T-cell (primary cell): ENCODE measurements at regions not wholly inside any gene's neighbourhood (a gene's known extent, or its start where the extent isn't known, plus 50 kb on each side); places are given as distances from the start of the nearest gene placed in this dataset.
A peak's percentile ranks its signal among the peaks of the same experiment; 100 is the strongest.
"Not testable (repeated sequence)": the region's sequence is repeated elsewhere in the genome, so short reads cannot be mapped to it uniquely, and the experiment has no call there.

ENCODE experiments used
- ATAC-seq, 4 experiments: fragments of 200-7000 bp in 3 of 4; fragments of 150-1000 bp in 1 of 4; cut with Tn5 transposase; replicated peaks in 1 of 4; 1 replicate in 3 of 4; 2 replicates in 1 of 4; pipeline ENCODE4 v1.10.0; 2021; ENCODE audit warnings: moderate library complexity in 3 of 4, mild to moderate bottlenecking in 2 of 4, moderate number of reproducible peaks in 1 of 4
- CTCF ChIA-PET, 2 donors: fragments of 300-600 bp; sonication (Branson Sonifier 250); formaldehyde crosslinking; loops; one replicate each; lab custom pipeline; 2022; ENCODE audit warnings: antibody characterized with exemption in 2 of 2; lab: Charles Lee
- POLR2A ChIA-PET, 2 donors: fragments of 300-600 bp; sonication (Branson Sonifier 250); formaldehyde crosslinking; loops; one replicate each; lab custom pipeline; 2022; ENCODE audit warnings: antibody characterized with exemption in 2 of 2; lab: Charles Lee
- DNase-seq, 35 experiments: peaks; one replicate each; pipeline versions ENCODE4 v3.0.0 to v3.0.0-alpha.2; 2013 to 2023
- H3K27ac ChIP-seq: one replicate; pipeline ENCODE4 v1.5.1; 2013; ENCODE audit warnings: low read length
- H3K27me3 ChIP-seq, 2 experiments: replicated peaks in 1 of 2; 1 replicate in 1 of 2; 2 replicates in 1 of 2; pipeline versions ENCODE4 v1.6.1 to v1.7.0; 2013; ENCODE audit warnings: low read length in 1 of 2, mixed read lengths in 1 of 2; ENCODE audit not compliant: control insufficient read depth in 2 of 2, insufficient read depth in 2 of 2; ENCODE audit errors: extremely low read depth in 1 of 2
- H3K36me3 ChIP-seq, 2 donors: 1 replicate in 1 of 2; 2 replicates in 1 of 2; pipeline versions ENCODE4 v1.6.1 to v1.7.0; 2013; ENCODE audit warnings: low read length in 1 of 2; ENCODE audit not compliant: control insufficient read depth in 2 of 2, insufficient read depth in 1 of 2; ENCODE audit errors: extremely low read depth in 1 of 2
- H3K4me1 ChIP-seq, 2 experiments: 1 replicate in 1 of 2; 2 replicates in 1 of 2; pipeline versions ENCODE4 v1.6.1 to v1.7.0; 2013; ENCODE audit warnings: low read length in 2 of 2, mixed read lengths in 1 of 2; ENCODE audit not compliant: insufficient read depth in 2 of 2, control insufficient read depth in 1 of 2; ENCODE audit errors: extremely low read depth in 1 of 2
- H3K4me3 ChIP-seq, 2 donors: 1 replicate in 1 of 2; 2 replicates in 1 of 2; pipeline versions ENCODE4 v1.5.1 to v1.7.0; 2013; ENCODE audit warnings: mild to moderate bottlenecking in 2 of 2, low read length in 1 of 2, moderate library complexity in 1 of 2; ENCODE audit not compliant: control insufficient read depth in 1 of 2; ENCODE audit errors: extremely low read depth in 1 of 2
- H3K9me3 ChIP-seq: 2 replicates; pipeline ENCODE4 v1.7.0; 2013
- H3K27ac Mint-ChIP-seq, 2 donors: one replicate each; pipeline ENCODE4 v1.8.0; 2020 to 2021; ENCODE audit warnings: mild to moderate bottlenecking in 2 of 2, mixed read lengths in 2 of 2
- H3K27me3 Mint-ChIP-seq, 2 donors: one replicate each; pipeline ENCODE4 v1.8.0; 2021 to 2022; ENCODE audit warnings: mixed read lengths in 2 of 2
- H3K36me3 Mint-ChIP-seq: one replicate; pipeline ENCODE4 v1.8.0; 2021; ENCODE audit warnings: mixed read lengths
- H3K4me1 Mint-ChIP-seq, 3 donors: one replicate each; pipeline ENCODE4 v1.8.0; 2020 to 2022; ENCODE audit warnings: mixed read lengths in 3 of 3, mild to moderate bottlenecking in 1 of 3
- H3K4me3 Mint-ChIP-seq, 3 donors: one replicate each; pipeline ENCODE4 v1.8.0; 2020 to 2022; ENCODE audit warnings: mild to moderate bottlenecking in 3 of 3, mixed read lengths in 3 of 3, moderate library complexity in 3 of 3
- H3K9me3 Mint-ChIP-seq, 3 donors: one replicate each; pipeline ENCODE4 v1.8.0; 2020 to 2022; ENCODE audit warnings: mixed read lengths in 3 of 3
- WGBS: methylation state at CpG from one replicate; pipeline ENCODE4 v1.1.5; 2013; ENCODE audit warnings: missing lambda C conversion rate; ENCODE audit not compliant: insufficient coverage; 5-methylcytosine and 5-hydroxymethylcytosine counted together

- no peaks in the 10 kb centered on the region for H3K9me3 Mint-ChIP-seq
- Histone ChIP-seq H3K4me3 (no peak overlapping the region), H3K4me1 (peaks cover 0 to 13% of the 10 kb centered on the region in 2 experiments), H3K36me3 (no peaks in the 10 kb centered on the region), H3K9me3 (no peaks in the 10 kb centered on the region), H3K27me3 (peaks cover 0 to 44% of the 10 kb centered on the region in 2 experiments), H3K27ac (no peak overlapping the region)
- WGBS = 11% methylated on average over 1 of the region's 6 CpGs
- H3K4me3 Mint-ChIP-seq = no peak overlapping the region
- H3K36me3 Mint-ChIP-seq = no peaks in the 10 kb centered on the region
- ChIA-PET CTCF (interaction anchor here (0.6 to 3.2 kb wide), 12 partner anchors 9 to 594 kb away, joined by 3 to 48 read pairs (median 4); no protein-coding TSS in a partner anchor), POLR2A (interaction anchor here in 1 of 2 donors (1.0 kb wide), 1 partner anchor 374 kb away, joined by 3 read pairs; no protein-coding TSS in a partner anchor)
- DNase-seq (peak in 34 of 35 experiments; percentile 29 to 75 (median 60)), ATAC-seq (peak in 3 of 4 experiments; percentile 26 to 64 (median 42))
- H3K4me1 Mint-ChIP-seq = peaks cover 0 to 5% (median 4%) of the 10 kb centered on the region in 3 donors
- H3K27ac Mint-ChIP-seq = no peak overlapping the region
- peaks cover 12 to 35% of the 10 kb centered on the region in 2 donors for H3K27me3 Mint-ChIP-seq
Observed at GRCh38 chr13:27359199-27359821, 65.1 kb upstream of the GTF3A start.

DNA sequence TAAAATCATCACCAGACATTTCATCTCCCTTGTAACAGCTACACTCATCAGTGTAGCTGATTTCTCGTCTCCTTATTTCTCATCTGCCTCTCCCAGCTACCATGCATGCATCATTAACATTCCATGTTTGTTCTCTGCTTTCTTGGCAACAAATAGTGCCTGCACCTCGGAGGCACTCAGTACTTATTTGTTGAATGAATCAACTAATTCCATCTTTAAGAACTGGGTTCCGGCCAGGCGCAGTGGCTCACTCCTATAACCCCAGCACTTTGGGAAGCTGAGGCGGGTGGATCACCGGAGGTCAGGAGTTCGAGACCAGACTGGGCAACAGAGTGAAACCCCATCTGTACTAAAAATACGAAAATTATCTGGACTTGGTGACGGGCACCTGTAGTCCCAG lies 63.9 kb upstream of the GTF3A start:
- no peak overlapping the region for H3K4me3 Mint-ChIP-seq
- Histone ChIP-seq H3K9me3 (no peaks in the 10 kb centered on the region), H3K27ac (no peak overlapping the region), H3K4me3 (no peak overlapping the region), H3K36me3 (no peaks in the 10 kb centered on the region), H3K4me1 (peaks cover 0 to 13% of the 10 kb centered on the region in 2 experiments), H3K27me3 (peaks cover 0 to 46% of the 10 kb centered on the region in 2 experiments)
- no peaks in the 10 kb centered on the region for H3K36me3 Mint-ChIP-seq
- DNase-seq = no peak
- WGBS = 88% methylated on average over 5 of the region's 9 CpGs
- POLR2A ChIA-PET = no interaction called here
- ATAC-seq = no peak
- CTCF ChIA-PET = interaction anchor here (0.7 to 3.6 kb wide), 11 partner anchors 352 to 623 kb away, joined by 3 to 48 read pairs (median 3); no protein-coding TSS in a partner anchor
- H3K27me3 Mint-ChIP-seq = peaks cover 16 to 42% of the 10 kb centered on the region in 2 donors
- H3K27ac Mint-ChIP-seq = no peak overlapping the region
- H3K4me1 Mint-ChIP-seq = peaks cover 0 to 5% (median 4%) of the 10 kb centered on the region in 3 donors
- H3K9me3 Mint-ChIP-seq = no peaks in the 10 kb centered on the region

DNA sequence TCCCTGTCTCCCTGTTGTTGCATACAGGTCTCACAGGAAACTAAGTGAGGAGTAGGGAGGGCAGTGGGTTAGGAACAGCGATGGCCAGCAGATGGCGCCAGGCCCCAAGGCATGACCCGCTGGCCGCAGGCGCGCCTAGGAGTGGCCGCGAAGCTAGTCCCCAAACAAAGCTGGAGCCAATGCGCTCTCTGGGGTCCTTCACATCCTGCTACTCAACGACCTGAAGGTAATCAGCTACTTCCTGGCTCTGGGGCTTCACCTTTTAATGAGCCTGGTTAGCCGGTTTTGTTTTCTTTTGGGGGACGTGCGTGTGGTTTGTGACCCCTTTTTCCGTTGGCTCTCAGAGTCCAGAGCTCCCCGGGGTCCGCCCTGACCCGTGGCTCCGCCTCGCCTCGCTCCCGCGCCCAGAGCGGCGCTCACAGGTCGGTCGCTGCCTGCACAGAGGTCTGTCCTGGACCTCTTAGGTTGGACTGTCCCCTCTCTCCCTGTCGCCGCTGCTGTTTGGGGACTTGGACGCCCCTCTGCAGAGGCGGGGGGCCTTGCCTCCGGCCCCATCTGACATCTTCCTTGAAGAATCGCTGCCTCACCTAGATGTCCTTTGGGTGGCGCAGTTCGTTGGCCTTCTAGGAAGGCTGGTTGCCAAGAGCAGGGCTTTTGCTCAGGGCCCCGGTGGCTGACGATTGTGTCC lies 62.2 kb upstream of the GTF3A start:
- ATAC-seq (peak; percentile 91 to 95 (median 94)), DNase-seq (peak; percentile 37 to 86 (median 66))
- ChIA-PET POLR2A (interaction anchor here (0.5 to 0.6 kb wide), 2 partner anchors 71 to 377 kb away, joined by 3 to 8 read pairs; no protein-coding TSS in a partner anchor), CTCF (interaction anchor here (0.5 to 3.6 kb wide), 39 partner anchors 10 to 1434 kb away, joined by 3 to 42 read pairs (median 4); partner anchors contain the start of genes LNX2 (in 1 of the 2) and RASL11A (in 1 of the 2))
- H3K4me1 Mint-ChIP-seq = peaks cover 0 to 5% (median 4%) of the 10 kb centered on the region in 3 donors
- WGBS = 14% methylated on average over 36 of the region's 36 CpGs
- H3K4me3 Mint-ChIP-seq = peak overlapping the region; percentile 17 to 49 (median 41)
- Histone ChIP-seq H3K4me1 (peaks cover 0 to 13% of the 10 kb centered on the region in 2 experiments), H3K9me3 (no peaks in the 10 kb centered on the region), H3K27me3 (peaks cover 0 to 48% of the 10 kb centered on the region in 2 experiments), H3K4me3 (peak overlapping the region; percentile 29 to 35), H3K27ac (no peak overlapping the region), H3K36me3 (no peaks in the 10 kb centered on the region)
- H3K36me3 Mint-ChIP-seq = no peaks in the 10 kb centered on the region
- peaks cover 23 to 51% of the 10 kb centered on the region in 2 donors for H3K27me3 Mint-ChIP-seq
- no peaks in the 10 kb centered on the region for H3K9me3 Mint-ChIP-seq
- H3K27ac Mint-ChIP-seq = no peak overlapping the region

GRCh38 chr13:27363637-27364036 lies 60.8 kb upstream of the GTF3A start:
- H3K9me3 ChIP-seq, H3K36me3 Mint-ChIP-seq, H3K4me1 Mint-ChIP-seq, H3K36me3 ChIP-seq, H3K4me3 Mint-ChIP-seq, H3K9me3 Mint-ChIP-seq, H3K4me3 ChIP-seq, DNase-seq, ATAC-seq, H3K27ac Mint-ChIP-seq, H3K27ac ChIP-seq: not testable (repeated sequence)
- ChIA-PET POLR2A (interaction anchor here in 1 of 2 donors (0.7 kb wide), 1 partner anchor 1329 kb away, joined by 16 read pairs; no protein-coding TSS in a partner anchor), CTCF (interaction anchor here (0.6 to 3.6 kb wide), 7 partner anchors 8 to 467 kb away, joined by 3 to 42 read pairs (median 10); no protein-coding TSS in a partner anchor)
- peaks cover 0 to 52% of the 10 kb centered on the region in 2 experiments for H3K27me3 ChIP-seq
- peaks cover 30 to 58% of the 10 kb centered on the region in 2 donors for H3K27me3 Mint-ChIP-seq
- H3K4me1 ChIP-seq = peaks cover 0 to 13% of the 10 kb centered on the region in 2 experiments
- 75% methylated on average over 2 of the region's 5 CpGs for WGBS

GRCh38 chr13:27367570-27367969 lies 56.8 kb upstream of the GTF3A start:
- Mint-ChIP-seq H3K36me3 (no peaks in the 10 kb centered on the region), H3K4me3 (no peak overlapping the region), H3K4me1 (peaks cover 0 to 1% (median 0%) of the 10 kb centered on the region in 3 donors), H3K27me3 (peaks cover 27 to 39% of the 10 kb centered on the region in 2 donors), H3K27ac (no peak overlapping the region), H3K9me3 (no peaks in the 10 kb centered on the region)
- Histone ChIP-seq H3K4me3 (no peak overlapping the region), H3K36me3 (no peaks in the 10 kb centered on the region), H3K27ac (no peak overlapping the region), H3K4me1 (no peaks in the 10 kb centered on the region), H3K27me3 (peaks cover 3 to 32% of the 10 kb centered on the region in 2 experiments), H3K9me3 (no peaks in the 10 kb centered on the region)
- ChIA-PET POLR2A (no interaction called here), CTCF (interaction anchor here (0.6 to 2.1 kb wide), 5 partner anchors 8 to 459 kb away, joined by 3 to 6 read pairs (median 3); no protein-coding TSS in a partner anchor)
- 87% methylated on average over 3 of the region's 5 CpGs for WGBS
- ATAC-seq (no peak), DNase-seq (no peak)

- Histone ChIP-seq H3K9me3 (no peaks in the 10 kb centered on the region), H3K27ac (no peak overlapping the region), H3K4me3 (no peak overlapping the region), H3K27me3 (peaks cover 11 to 34% of the 10 kb centered on the region in 2 experiments), H3K4me1 (peaks cover 0 to 5% of the 10 kb centered on the region in 2 experiments), H3K36me3 (no peaks in the 10 kb centered on the region)
- H3K4me3 Mint-ChIP-seq = no peak overlapping the region
- 86% methylated on average over 10 of the region's 12 CpGs for WGBS
- no peak for ATAC-seq
- POLR2A ChIA-PET = no interaction called here
- no peaks in the 10 kb centered on the region for H3K36me3 Mint-ChIP-seq
- H3K9me3 Mint-ChIP-seq = no peaks in the 10 kb centered on the region
- no peak overlapping the region for H3K27ac Mint-ChIP-seq
- CTCF ChIA-PET = interaction anchor here (0.6 to 1.0 kb wide), 3 partner anchors 78 to 613 kb away, joined by 3 to 4 read pairs (median 3); no protein-coding TSS in a partner anchor
- peaks cover 33 to 39% of the 10 kb centered on the region in 2 donors for H3K27me3 Mint-ChIP-seq
- peaks cover 2 to 4% (median 4%) of the 10 kb centered on the region in 3 donors for H3K4me1 Mint-ChIP-seq
- no peak for DNase-seq
Observed at GRCh38 chr13:27370305-27370872, 54.0 kb upstream of the GTF3A start.
